Endodermal cell (in vitro differentiated cells): ENCODE measurements at regions not wholly inside any gene's neighbourhood (a gene's known extent, or its start where the extent isn't known, plus 50 kb on each side); places are given as distances from the start of the nearest gene placed in this dataset.
"Not testable (repeated sequence)": the region's sequence is repeated elsewhere in the genome, so short reads cannot be mapped to it uniquely, and the experiment has no call there.

ENCODE experiments used
- DNase-seq: peaks from one replicate; pipeline ENCODE4 v3.0.0-alpha.2; 2017
- H3K27ac ChIP-seq: 2 replicates; pipeline ENCODE4 v1.5.1; 2013; ENCODE audit warnings: mild to moderate bottlenecking, low read depth, low read length, moderate library complexity
- H3K27me3 ChIP-seq: 2 replicates; pipeline ENCODE4 v1.6.1; 2013; ENCODE audit warnings: mild to moderate bottlenecking, low read length, moderate library complexity; ENCODE audit not compliant: insufficient read depth, control insufficient read depth, poor library complexity, severe bottlenecking
- H3K36me3 ChIP-seq: 2 replicates; pipeline ENCODE4 v1.7.0; 2013; ENCODE audit warnings: mild to moderate bottlenecking, low read length, moderate library complexity; ENCODE audit not compliant: control insufficient read depth, insufficient read depth
- H3K4me1 ChIP-seq: one replicate; pipeline ENCODE4 v1.7.0; 2013; ENCODE audit warnings: low read length; ENCODE audit not compliant: control insufficient read depth, insufficient read depth
- H3K4me3 ChIP-seq: 2 replicates; pipeline ENCODE4 v1.5.1; 2013; ENCODE audit warnings: mild to moderate bottlenecking, low read length, moderate library complexity
- H3K9ac ChIP-seq: 2 replicates; pipeline ENCODE4 v1.6.1; 2013; ENCODE audit warnings: mild to moderate bottlenecking, low read length, moderate library complexity; ENCODE audit not compliant: poor library complexity, severe bottlenecking; ENCODE audit errors: extremely low read depth
- H3K9me3 ChIP-seq: 2 replicates; pipeline ENCODE4 v1.6.1; 2013; ENCODE audit warnings: mild to moderate bottlenecking, low read length, moderate library complexity; ENCODE audit not compliant: control insufficient read depth
- H3K27ac Mint-ChIP-seq: 2 replicates; pipeline ENCODE4 v1.8.0; 2020; ENCODE audit warnings: mixed read lengths
- H3K27me3 Mint-ChIP-seq: 2 replicates; pipeline ENCODE4 v1.8.0; 2021; ENCODE audit warnings: mild to moderate bottlenecking, mixed read lengths; ENCODE audit not compliant: insufficient read depth
- H3K36me3 Mint-ChIP-seq: 2 replicates; pipeline ENCODE4 v1.8.0; 2020; ENCODE audit warnings: low read depth, mixed read lengths
- H3K4me1 Mint-ChIP-seq: 2 replicates; pipeline ENCODE4 v1.8.0; 2020; ENCODE audit warnings: mixed read lengths
- H3K4me3 Mint-ChIP-seq: 2 replicates; pipeline ENCODE4 v1.8.0; 2020; ENCODE audit warnings: mild to moderate bottlenecking, moderate library complexity, mixed read lengths
- H3K9me3 Mint-ChIP-seq: 2 replicates; pipeline ENCODE4 v1.8.0; 2020; ENCODE audit warnings: mild to moderate bottlenecking, mixed read lengths
- WGBS, 2 experiments: methylation state at CpG; one replicate each; pipeline versions ENCODE4 v1.1.5 to v1.1.7; 2013; ENCODE audit warnings: missing lambda C conversion rate in 2 of 2, mixed read lengths in 1 of 2; ENCODE audit not compliant: insufficient coverage in 1 of 2, insufficient read length in 1 of 2; 5-methylcytosine and 5-hydroxymethylcytosine counted together
- TF ChIP-seq, protein P1 (sequence below): fragments of 200-600 bp; sonication (generic); conservative IDR thresholded peaks from 2 replicates; pipeline ENCODE4 v1.5.0; 2021; ENCODE audit warnings: antibody characterized with exemption, mild to moderate bottlenecking

DNA sequence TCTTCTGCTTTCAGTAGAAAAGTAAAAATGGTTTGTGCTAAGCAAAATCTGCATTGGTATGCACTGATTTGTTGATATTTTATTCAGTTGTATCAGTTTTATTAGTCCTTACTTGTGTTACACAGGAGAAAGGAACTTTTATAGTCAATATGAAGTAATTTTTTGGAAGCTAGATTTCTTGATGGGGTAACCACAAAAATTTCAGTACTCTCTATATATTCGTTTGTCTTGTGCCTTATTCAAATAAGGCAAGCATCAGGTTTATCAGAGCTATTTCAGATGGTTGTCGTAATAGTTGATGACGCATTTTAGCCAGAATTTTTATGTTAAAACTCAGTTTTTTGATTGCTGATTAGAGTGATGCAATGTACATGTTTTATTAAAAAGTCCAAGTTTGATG is 50.7 kb upstream of the NIPA1 start:
- Histone ChIP-seq H3K9ac (no peak overlapping the region), H3K9me3 (no peaks in the 10 kb centered on the region), H3K4me1 (no peaks in the 10 kb centered on the region), H3K36me3 (no peaks in the 10 kb centered on the region), H3K4me3 (no peak overlapping the region), H3K27ac (no peak overlapping the region), H3K27me3 (no peaks in the 10 kb centered on the region)
- no peak overlapping the region for H3K27ac Mint-ChIP-seq
- H3K4me3 Mint-ChIP-seq = no peak overlapping the region
- no peaks in the 10 kb centered on the region for H3K27me3 Mint-ChIP-seq
- TF ChIP-seq, protein P1, sequence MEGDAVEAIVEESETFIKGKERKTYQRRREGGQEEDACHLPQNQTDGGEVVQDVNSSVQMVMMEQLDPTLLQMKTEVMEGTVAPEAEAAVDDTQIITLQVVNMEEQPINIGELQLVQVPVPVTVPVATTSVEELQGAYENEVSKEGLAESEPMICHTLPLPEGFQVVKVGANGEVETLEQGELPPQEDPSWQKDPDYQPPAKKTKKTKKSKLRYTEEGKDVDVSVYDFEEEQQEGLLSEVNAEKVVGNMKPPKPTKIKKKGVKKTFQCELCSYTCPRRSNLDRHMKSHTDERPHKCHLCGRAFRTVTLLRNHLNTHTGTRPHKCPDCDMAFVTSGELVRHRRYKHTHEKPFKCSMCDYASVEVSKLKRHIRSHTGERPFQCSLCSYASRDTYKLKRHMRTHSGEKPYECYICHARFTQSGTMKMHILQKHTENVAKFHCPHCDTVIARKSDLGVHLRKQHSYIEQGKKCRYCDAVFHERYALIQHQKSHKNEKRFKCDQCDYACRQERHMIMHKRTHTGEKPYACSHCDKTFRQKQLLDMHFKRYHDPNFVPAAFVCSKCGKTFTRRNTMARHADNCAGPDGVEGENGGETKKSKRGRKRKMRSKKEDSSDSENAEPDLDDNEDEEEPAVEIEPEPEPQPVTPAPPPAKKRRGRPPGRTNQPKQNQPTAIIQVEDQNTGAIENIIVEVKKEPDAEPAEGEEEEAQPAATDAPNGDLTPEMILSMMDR = no peak
- H3K9me3 Mint-ChIP-seq = no peaks in the 10 kb centered on the region
- no peaks in the 10 kb centered on the region for H3K4me1 Mint-ChIP-seq
- no peak for DNase-seq
- WGBS, 2 experiments = 90 to 100% methylated on average over 2 to 3 of the region's 3 CpGs
- H3K36me3 Mint-ChIP-seq = no peaks in the 10 kb centered on the region

DNA sequence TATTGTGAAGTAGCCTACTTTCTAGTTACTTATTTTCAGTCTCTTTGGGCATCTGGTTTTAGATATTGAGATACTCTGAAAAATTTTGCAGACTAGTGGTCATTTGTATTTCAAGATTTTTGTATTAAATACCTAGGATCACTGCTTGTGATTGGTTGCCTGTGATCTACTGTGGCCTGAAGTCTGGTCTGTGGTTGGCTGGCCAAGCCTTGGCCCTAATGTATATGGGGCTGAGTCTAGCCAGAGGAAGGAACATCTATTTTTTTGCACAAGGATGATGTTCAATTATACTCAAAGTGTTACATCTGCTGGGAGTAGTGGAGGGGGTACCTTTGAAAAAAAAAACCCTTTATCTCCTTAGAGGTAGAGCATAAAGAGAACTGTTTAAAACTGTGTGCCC is 50.2 kb upstream of the NIPA1 start:
- not testable (repeated sequence) for H3K4me3 ChIP-seq, H3K9me3 Mint-ChIP-seq, H3K27ac Mint-ChIP-seq, H3K9me3 ChIP-seq, H3K27me3 ChIP-seq, H3K4me1 Mint-ChIP-seq, H3K27ac ChIP-seq, H3K36me3 Mint-ChIP-seq, H3K9ac ChIP-seq, H3K4me3 Mint-ChIP-seq, H3K27me3 Mint-ChIP-seq, DNase-seq, H3K36me3 ChIP-seq, H3K4me1 ChIP-seq
